ENCODE measurements at regions not wholly inside any gene's neighbourhood (a gene's known extent, or its start where the extent isn't known, plus 50 kb on each side); places are given as distances from the start of the nearest gene placed in this dataset.

DNA sequence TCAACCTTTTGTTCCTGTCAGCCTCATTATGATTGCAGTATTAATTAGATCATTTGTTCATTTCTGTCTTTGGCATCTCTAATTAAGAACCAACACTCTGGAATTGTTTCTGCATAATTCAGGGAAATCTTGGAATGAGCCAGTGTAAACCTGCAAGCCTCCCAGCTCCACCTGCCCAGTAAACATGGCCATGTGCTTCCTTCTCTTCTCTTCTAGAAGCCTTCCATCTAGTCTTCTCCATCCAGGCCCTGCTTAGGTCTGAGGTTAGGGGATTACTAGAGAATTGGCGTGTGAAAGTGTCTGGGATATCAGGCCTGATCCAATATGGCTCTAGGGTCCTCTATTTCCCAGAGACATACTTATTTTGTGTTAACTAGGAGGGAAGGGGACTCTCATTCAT lies 528.0 kb downstream of the AACS start:
- no peak for DNase-seq

DNA sequence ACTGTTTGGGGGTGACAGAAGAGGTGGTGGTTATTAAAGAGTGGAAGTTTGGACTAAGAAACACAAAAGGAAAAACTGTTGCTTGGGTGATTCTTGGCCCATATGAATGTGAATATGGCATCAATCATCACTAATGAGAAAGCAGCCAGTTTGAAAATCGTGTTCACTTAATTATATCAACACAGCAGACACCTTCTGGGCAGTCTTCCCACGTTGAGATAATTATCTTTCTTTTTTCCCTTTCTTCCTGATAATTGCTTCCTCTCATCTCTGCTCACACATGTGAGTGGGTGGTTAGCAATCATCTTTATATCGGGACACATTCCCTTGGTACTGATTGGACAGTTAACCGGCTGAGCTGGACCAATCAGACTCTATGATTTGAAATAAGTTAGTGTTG lies 539.7 kb downstream of the AACS start:
- DNase-seq: no peak

GRCh38 chr12:125606312-125606711 lies 541.1 kb downstream of the AACS start:
- no peak for DNase-seq

DNA sequence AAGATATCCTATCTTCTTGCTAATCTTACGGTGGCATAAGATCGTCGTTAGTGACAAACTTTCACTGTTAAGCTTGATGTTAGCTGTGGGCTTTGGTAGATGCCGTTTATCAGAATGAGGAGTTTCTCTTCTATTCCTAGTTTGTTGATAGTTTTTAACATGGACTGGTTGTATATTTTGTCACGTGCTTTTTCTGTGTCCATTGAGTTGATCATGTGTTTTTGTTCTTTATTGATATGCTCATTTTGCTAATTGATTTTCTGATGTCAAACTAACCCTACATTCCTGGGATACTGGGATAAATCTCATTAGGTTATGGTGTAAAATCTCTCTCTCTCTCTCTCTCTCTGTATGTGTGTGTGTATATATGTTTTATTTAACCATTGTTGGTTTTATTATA lies 545.1 kb downstream of the AACS start:
- no peak for DNase-seq

GRCh38 chr12:125610971-125611370 lies 545.7 kb downstream of the AACS start:
- no peak for DNase-seq

DNA sequence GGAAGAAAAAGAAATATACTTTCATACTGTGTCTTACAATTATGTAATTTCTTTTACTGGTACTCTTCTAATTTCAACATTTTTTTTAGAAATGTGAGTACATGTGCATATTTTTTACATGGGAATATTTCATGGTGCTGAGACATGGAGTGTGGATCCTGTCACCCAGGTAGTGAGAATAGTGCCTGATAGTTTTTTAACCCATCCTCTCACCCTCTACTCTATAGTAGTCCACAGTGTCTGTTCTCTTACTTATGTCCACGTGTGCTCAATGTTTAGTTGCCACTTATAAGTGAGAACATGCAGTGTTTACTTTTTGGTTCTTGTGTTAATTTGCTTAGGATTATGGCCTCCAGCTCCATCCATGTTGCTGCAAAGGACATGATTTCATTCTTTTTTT lies 548.8 kb downstream of the AACS start:
- DNase-seq: no peak

DNA sequence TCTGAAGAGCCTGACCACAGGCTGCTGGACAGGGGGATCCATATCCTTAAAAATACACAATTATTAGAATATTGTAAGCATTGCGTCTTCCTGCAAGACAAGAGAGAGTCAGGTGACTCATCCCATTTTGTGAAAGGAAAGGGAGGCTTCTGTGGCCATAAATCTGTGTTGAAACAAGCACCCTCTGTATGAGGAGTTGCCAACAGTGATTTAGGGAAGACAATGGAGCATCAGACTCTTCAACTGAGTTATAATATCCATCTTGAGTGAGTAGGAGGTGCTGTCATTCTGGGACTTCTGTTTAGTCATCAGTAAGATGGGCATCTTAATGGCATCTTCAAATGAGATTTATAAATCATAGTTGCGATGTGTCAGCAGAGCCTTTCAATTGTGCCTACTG lies 554.5 kb downstream of the AACS start:
- DNase-seq: no peak

- DNase-seq: no peak
Observed at GRCh38 chr12:125633686-125634085, 568.5 kb downstream of the AACS start.

GRCh38 chr12:125634813-125635212 lies 569.6 kb downstream of the AACS start:
- no peak for DNase-seq

- no peak for DNase-seq
Observed at GRCh38 chr12:125639826-125640225, 574.6 kb downstream of the AACS start.

GRCh38 chr12:125643055-125643454 lies 577.8 kb downstream of the AACS start:
- no peak for DNase-seq

DNA sequence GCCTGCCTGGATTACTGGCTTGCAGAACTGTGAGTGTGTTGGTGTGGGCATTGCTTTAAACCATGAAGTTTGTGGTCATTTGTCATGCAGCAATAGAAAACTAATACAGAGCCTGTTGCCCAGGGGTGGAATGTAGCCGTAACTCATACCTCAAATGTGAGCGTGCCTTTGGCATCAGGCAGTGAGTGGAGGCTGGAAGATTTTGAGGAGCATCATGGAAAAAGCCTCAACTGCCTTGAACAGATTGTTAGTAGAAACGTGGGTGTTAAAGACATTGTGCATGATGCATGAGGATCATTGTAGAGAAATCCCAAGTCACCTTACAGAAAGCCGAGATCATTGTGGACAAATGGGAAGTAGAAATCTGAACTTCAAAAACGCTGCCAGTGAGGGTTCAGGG lies 580.5 kb downstream of the AACS start:
- no peak for DNase-seq

- no peak for DNase-seq
Observed at GRCh38 chr12:125650587-125650986, 585.4 kb downstream of the AACS start.

- no peak for DNase-seq
Observed at GRCh38 chr12:125651625-125652024, 586.4 kb downstream of the AACS start.

- DNase-seq: no peak
Observed at GRCh38 chr12:125652681-125653080, 587.4 kb downstream of the AACS start.

- no peak for DNase-seq
Observed at GRCh38 chr12:125657681-125658080, 592.4 kb downstream of the AACS start.

DNA sequence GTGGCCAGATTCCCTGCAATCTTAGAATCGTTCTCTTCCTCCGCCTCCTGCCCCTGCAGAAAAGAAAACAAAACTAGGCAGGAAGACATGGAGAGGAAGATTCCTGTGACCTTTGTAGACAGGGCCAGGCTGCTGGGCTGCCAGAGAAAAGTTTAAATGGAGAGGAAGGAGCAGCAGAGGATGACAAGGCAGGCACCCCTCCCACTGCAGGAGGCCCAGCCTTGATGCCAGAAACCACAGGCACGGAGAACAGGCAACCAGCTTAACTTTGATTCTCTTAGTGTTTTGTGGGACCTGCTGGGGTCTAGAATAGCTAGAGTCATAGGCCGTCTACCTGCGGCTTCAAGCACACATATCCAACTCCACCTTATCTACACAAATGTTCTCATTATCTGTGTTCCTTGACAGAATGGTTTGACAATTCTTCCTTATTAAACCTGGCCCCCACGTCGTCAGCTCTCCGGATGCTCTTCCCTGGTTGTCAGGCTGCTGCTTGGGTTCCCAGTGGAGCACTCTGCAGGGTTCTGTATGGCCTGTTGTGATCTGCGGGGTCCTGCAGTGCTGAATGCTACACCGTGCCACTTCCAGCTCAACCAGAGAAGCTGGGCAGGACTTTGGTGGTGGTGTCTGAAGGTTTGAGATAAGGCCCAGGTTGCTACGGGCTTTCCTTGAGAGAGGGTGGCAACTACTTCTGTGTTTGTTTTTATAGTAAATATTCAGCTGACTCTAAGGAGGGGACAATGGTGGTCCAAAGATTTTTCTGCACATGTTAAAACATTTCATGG lies 609.5 kb downstream of the AACS start:
- DNase-seq: no peak

- no peak for DNase-seq
Observed at GRCh38 chr12:125676366-125676765, 611.1 kb downstream of the AACS start.

DNA sequence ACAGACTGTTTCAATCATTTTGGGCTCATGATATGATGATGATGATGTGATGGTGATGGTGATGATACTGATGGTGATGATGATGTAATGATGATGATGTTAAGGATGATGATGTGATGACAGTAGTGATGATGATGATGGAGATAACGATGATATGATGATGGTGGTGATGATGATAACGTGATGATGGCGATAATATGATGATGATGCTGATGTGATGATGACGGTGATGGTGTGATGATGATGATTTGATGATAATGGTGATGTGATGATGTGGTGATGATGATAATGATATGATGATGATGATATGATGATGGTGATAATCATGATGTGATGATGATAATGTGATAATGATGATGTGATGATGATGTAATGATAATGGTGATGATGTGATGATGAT lies 612.6 kb downstream of the AACS start:
- DNase-seq: no peak

DNA sequence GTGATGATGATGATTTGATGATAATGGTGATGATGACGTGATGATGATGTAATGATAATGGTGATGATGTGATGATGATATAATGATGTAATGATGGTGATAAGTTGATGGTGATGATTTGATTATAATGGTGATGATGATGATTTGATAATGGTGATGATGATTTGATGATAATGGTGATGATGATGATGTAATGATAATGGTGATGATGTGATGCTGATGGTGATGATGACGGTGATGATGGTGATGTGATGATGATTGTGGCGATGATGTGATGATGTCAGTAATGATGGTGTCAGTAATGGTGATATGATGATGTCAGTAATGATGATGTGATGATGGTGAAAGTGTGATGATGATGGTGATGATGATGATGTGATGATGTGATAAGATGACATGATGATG lies 613.4 kb downstream of the AACS start:
- DNase-seq: no peak

- DNase-seq: no peak
Observed at GRCh38 chr12:125683748-125684381, 618.6 kb downstream of the AACS start.

DNA sequence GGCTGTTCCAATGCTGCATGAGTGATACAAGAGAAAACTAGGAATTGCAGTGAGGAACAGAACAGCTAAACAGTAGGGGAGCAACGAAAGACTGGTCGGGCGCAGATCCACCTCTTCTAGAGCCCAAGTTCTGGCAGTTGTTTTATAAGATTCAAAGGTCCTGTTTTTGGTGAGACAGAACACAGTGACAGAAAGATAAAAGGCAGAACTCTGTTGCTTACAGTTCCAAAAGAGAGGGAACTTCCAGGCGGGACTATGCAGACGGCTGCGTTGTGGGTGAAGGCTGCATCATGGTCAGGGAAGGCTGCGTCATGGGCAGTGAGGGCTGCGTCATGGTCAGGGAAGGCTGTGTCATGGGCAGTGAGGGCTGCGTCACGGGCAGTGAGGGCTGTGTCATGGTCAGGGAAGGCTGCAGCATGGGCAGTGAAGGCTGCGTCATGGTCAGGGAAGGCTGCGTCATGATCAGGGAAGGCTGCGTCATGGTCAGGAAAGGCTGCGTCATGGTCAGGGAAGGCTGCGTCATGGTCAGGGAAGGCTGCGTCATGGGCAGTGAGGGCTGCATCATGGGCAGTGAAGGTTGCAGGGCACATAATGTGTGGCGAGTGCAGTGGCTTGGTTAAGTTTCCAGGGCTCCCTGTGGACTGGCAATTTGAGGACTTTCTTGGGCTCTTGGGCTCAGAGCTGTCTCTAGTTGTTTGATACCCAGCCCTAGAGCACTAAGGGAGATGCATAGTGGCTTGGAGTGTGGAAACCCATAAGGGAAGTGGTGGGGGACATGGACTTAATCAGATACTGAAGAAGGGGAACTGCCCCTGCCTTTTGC lies 619.9 kb downstream of the AACS start:
- DNase-seq: no peak

DNA sequence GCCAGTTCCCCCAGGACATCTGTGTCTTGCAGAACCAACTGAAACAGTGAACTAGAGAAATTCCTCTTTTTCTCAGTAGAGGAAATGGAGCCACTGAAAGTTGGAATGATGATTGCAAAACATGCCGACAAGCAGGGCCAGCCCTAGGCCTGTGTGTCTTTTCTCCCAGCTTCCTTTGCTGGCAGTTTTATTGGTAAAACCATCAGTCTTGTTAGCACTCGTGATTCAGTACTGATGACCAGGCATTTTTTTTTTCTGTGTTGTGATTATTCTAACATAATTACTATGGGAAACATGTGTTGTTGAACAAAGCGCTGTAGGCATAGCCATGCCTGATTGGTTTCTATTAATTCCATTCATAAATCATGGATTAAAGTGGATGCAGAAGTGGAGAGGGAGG lies 620.7 kb downstream of the AACS start:
- DNase-seq: no peak

DNA sequence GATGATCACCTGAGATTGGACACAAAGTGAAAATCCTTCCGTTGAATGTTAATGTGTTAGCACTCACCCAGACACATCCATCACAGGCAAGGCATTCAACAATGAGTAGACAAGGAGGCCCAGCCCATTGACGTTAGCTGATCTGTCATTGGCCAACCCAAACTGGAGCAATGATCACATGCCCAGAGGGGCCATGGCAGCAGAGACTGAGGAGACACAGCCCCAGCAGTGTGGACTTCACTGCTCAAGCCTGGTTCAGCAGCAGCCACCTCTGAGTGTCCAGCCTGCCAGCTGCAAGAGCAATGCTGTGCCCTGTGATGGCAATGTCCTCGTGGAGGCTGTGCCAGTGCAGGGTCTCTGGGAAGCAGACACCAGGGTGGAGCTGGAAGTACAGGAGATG lies 622.2 kb downstream of the AACS start:
- no peak for DNase-seq
